GM19035 (cell line): ENCODE measurements at regions not wholly inside any gene's neighbourhood (a gene's known extent, or its start where the extent isn't known, plus 50 kb on each side); places are given as distances from the start of the nearest gene placed in this dataset.
A peak's percentile ranks its signal among the peaks of the same experiment; 100 is the strongest.

Experiments
- ATAC-seq: cut with Tn5 transposase; IDR thresholded peaks from one replicate; pipeline ENCODE4 v1.9.1; 2021; ENCODE audit not compliant: unreplicated experiment

- ATAC-seq = no peak
Observed at GRCh38 chr11:79762279-79762921, 321.6 kb upstream of the TENM4 start.

GRCh38 chr11:79758325-79758724, 317.5 kb upstream of the TENM4 start:
- ATAC-seq = no peak

- ATAC-seq = no peak
Observed at GRCh38 chr11:79747406-79747805, 306.6 kb upstream of the TENM4 start.

GRCh38 chr11:79744941-79745340, 304.1 kb upstream of the TENM4 start:
- no peak for ATAC-seq

- ATAC-seq = no peak
Observed at GRCh38 chr11:79742176-79742575, 301.3 kb upstream of the TENM4 start.

GRCh38 chr11:79739591-79739990, 298.8 kb upstream of the TENM4 start:
- no peak for ATAC-seq

- ATAC-seq = no peak
Observed at GRCh38 chr11:79727221-79727620, 286.4 kb upstream of the TENM4 start.

- ATAC-seq = no peak
Observed at GRCh38 chr11:79720115-79720514, 279.3 kb upstream of the TENM4 start.

- peak; percentile 72 for ATAC-seq
Observed at GRCh38 chr11:79708319-79708932, 267.6 kb upstream of the TENM4 start.

- no peak for ATAC-seq
Observed at GRCh38 chr11:79705648-79706047, 264.8 kb upstream of the TENM4 start.

GRCh38 chr11:79702303-79702702, 261.5 kb upstream of the TENM4 start:
- ATAC-seq = no peak

- ATAC-seq = no peak
Observed at GRCh38 chr11:79699246-79699645, 258.4 kb upstream of the TENM4 start.

GRCh38 chr11:79697905-79698304, 257.1 kb upstream of the TENM4 start:
- no peak for ATAC-seq

- ATAC-seq = no peak
Observed at GRCh38 chr11:79694368-79694767, 253.5 kb upstream of the TENM4 start.

- no peak for ATAC-seq
Observed at GRCh38 chr11:79691445-79691844, 250.6 kb upstream of the TENM4 start.

- no peak for ATAC-seq
Observed at GRCh38 chr11:79686703-79687419, 246.0 kb upstream of the TENM4 start.

- ATAC-seq = no peak
Observed at GRCh38 chr11:79683930-79684329, 243.1 kb upstream of the TENM4 start.

- ATAC-seq = no peak
Observed at GRCh38 chr11:79678780-79679452, 238.1 kb upstream of the TENM4 start.

GRCh38 chr11:79676396-79676795, 235.6 kb upstream of the TENM4 start:
- ATAC-seq = no peak

GRCh38 chr11:79675081-79675480, 234.3 kb upstream of the TENM4 start:
- no peak for ATAC-seq

- ATAC-seq = no peak
Observed at GRCh38 chr11:79672786-79673185, 232.0 kb upstream of the TENM4 start.

GRCh38 chr11:79671401-79671800, 230.6 kb upstream of the TENM4 start:
- no peak for ATAC-seq
